Cardiac fibroblast (primary cell): ENCODE measurements at regions not wholly inside any gene's neighbourhood (a gene's known extent, or its start where the extent isn't known, plus 50 kb on each side); places are given as distances from the start of the nearest gene placed in this dataset.
A peak's percentile ranks its signal among the peaks of the same experiment; 100 is the strongest.

Experiments
- DNase-seq, 2 donors: peaks; one replicate each; pipeline versions ENCODE4 v3.0.0 to v3.0.0-alpha.2; 2010; ENCODE audit warnings: low read depth in 2 of 2
- H3K4me3 ChIP-seq, 2 donors: replicated peaks in 1 of 2; 1 replicate in 1 of 2; 2 replicates in 1 of 2; pipeline ENCODE4 v1.5.1; 2011; ENCODE audit warnings: low read depth in 2 of 2, low read length in 2 of 2, mild to moderate bottlenecking in 2 of 2, moderate library complexity in 1 of 2
- TF ChIP-seq, protein P1 (sequence below): IDR thresholded peaks from one replicate; pipeline ENCODE4 v1.5.1; 2011; ENCODE audit warnings: low read depth, mild to moderate bottlenecking, low read length, inconsistent platforms

GRCh38 chr4:26160591-26160990 lies 160.2 kb upstream of the RBPJ start:
- DNase-seq, result no peak
- H3K4me3 ChIP-seq, result no peak overlapping the region
- TF ChIP-seq, protein P1, sequence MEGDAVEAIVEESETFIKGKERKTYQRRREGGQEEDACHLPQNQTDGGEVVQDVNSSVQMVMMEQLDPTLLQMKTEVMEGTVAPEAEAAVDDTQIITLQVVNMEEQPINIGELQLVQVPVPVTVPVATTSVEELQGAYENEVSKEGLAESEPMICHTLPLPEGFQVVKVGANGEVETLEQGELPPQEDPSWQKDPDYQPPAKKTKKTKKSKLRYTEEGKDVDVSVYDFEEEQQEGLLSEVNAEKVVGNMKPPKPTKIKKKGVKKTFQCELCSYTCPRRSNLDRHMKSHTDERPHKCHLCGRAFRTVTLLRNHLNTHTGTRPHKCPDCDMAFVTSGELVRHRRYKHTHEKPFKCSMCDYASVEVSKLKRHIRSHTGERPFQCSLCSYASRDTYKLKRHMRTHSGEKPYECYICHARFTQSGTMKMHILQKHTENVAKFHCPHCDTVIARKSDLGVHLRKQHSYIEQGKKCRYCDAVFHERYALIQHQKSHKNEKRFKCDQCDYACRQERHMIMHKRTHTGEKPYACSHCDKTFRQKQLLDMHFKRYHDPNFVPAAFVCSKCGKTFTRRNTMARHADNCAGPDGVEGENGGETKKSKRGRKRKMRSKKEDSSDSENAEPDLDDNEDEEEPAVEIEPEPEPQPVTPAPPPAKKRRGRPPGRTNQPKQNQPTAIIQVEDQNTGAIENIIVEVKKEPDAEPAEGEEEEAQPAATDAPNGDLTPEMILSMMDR, result no peak

- no peak for DNase-seq
- TF ChIP-seq, protein P1, result peak; percentile 21
These were observed 159.6 kb upstream of the RBPJ start for GRCh38 chr4:26161030-26161824.

DNA sequence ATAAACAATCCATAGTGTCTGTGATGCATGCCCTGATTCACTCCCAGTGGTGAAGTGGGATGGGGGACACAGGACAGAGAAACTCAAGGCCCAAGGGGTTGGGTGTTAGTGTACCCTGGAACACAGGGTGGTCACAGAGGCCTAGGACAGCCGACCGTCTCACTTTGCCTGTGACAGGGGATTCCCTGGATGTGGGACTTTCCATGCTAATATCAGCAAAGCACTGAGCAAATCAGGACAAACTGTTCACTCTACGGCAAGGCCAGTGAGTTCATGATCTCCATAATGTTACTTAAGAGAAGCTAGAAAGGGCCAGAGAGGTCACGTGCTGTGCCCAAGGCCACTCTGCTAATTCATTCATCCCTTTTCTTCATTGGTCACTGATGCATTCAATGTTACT lies 158.7 kb upstream of the RBPJ start:
- no peak for DNase-seq
- no peak overlapping the region for H3K4me3 ChIP-seq
- TF ChIP-seq, protein P1, result no peak

More at GRCh38 chr4:26161030-26161824, 159.6 kb upstream of the RBPJ start:
- no peak overlapping the region for H3K4me3 ChIP-seq

- no peak for DNase-seq
- no peak overlapping the region for H3K4me3 ChIP-seq
- TF ChIP-seq, protein P1, result no peak
These were observed 157.1 kb upstream of the RBPJ start for GRCh38 chr4:26163425-26164362.

DNA sequence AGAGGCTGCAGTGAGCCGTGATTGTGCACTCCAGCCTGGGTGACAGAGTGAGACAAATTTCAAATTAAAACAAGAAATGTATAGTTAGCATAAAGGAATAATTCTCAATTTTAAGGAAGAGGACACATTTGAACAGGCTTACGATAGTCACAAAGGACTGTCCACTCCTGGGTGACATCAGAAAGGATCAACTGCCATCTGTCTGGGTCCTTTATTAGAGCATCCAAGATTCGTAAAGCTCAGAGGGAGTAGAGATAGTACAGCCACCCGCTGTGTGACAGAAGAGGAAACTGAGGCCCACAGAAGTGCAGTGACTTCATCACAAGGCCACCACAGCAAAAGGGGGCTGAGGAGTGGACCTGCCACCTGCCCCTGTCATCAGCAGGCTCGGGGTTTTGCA lies 149.3 kb upstream of the RBPJ start:
- no peak for DNase-seq
- no peak overlapping the region for H3K4me3 ChIP-seq
- TF ChIP-seq, protein P1, result no peak

DNA sequence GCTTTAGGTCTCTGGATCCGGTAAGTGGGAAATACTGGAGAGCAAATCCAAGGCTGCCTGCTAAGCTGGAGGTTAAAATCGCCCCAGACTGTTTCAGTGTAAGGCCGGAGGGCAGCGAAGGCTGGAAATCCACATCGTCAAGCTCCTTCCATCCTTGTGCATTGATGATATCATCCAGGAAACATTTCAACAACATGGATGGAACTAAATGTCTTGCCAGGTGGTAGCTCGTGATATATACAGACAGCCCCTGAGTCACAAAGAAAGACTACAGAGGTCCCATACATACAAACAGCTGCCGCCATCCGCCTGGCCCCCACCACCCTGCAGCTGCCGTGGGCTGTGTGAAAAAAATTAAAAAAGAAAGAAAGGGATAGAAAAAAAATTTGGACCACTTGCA lies 148.9 kb upstream of the RBPJ start:
- no peak overlapping the region for H3K4me3 ChIP-seq
- DNase-seq, result peak; percentile 64 to 91
- TF ChIP-seq, protein P1, result no peak
